ENCODE measurements at regions not wholly inside any gene's neighbourhood (a gene's known extent, or its start where the extent isn't known, plus 50 kb on each side); places are given as distances from the start of the nearest gene placed in this dataset.

GRCh38 chr5:125461641-125462072 is 715.2 kb upstream of the ZNF608 start:
- no TSS peak for BruUV-seq (replicated peaks)
- FAIRE-seq, result no peak
- DNase-seq (ENCODE audit: low spot score), result no peak
- H3K27ac ChIP-seq (ENCODE audit: extremely low read length, insufficient read depth, low read length), result no peak overlapping the region
- H3K4me1 ChIP-seq (ENCODE audit: insufficient read depth, low read length), result no peaks in the 10 kb centered on the region
- ChIA-PET POLR2A (no interaction called here), CTCF (ENCODE audit: low intra/inter-chr PET ratio, low total read pairs) (no interaction called here)
- H3K27me3 ChIP-seq (ENCODE audit: control insufficient read depth in 1 of 2, insufficient read depth in 2 of 2, low read length in 2 of 2), result no peaks in the 10 kb centered on the region
- H2AFZ ChIP-seq (ENCODE audit: low read length), result no peak overlapping the region
- peaks cover 34% of the 10 kb centered on the region for H3K9me3 ChIP-seq (ENCODE audit: low read length)
- intact Hi-C loops (cut with micrococcal nuclease; ENCODE audit: unreplicated experiment) (no loop called here), in situ Hi-C loops (cut with HindIII; ENCODE audit: extremely low pct_ligation_motif_present, low pct_unique_long_range_greater_than_20kb) (no loop called here)
- 0 out of 4 replicates have a peak, but pooled peaks of 1 of the 2 experiments have one; percentile 19 for TF ChIP-seq MAFK (conservative IDR thresholded peaks at IDR 0.05 in 1 of 2, IDR thresholded peaks at IDR 0.05 in 1 of 2; ENCODE audit: low read length in 2 of 2)
- no peak for TF ChIP-seq ZNF614 (CRISPR knock-in tag; IDR thresholded peaks at IDR 0.05; ENCODE audit: borderline replicate concordance)
- no peak overlapping the region for H3K4me3 ChIP-seq (replicated peaks in 1 of 3; ENCODE audit: insufficient read depth in 1 of 3, low read depth in 2 of 3, low read length in 3 of 3)
- H4K20me1 ChIP-seq (ENCODE audit: insufficient read depth, low read length), result no peaks in the 10 kb centered on the region
- H3K9ac ChIP-seq (ENCODE audit: insufficient read depth, low read depth, low read length), result no peak overlapping the region
- no peaks in the 10 kb centered on the region for H3K79me2 ChIP-seq (ENCODE audit: insufficient read depth, low read length)
- ATAC-seq, result no peak
- no peaks in the 10 kb centered on the region for H3K36me3 ChIP-seq (replicated peaks in 1 of 2; ENCODE audit: control insufficient read depth in 1 of 2, insufficient read depth in 2 of 2, low read length in 2 of 2)
- 3% methylated on average over 5 of the region's 5 CpGs for WGBS (ENCODE audit: low lambda C conversion rate)
- no peak overlapping the region for H3K4me2 ChIP-seq (ENCODE audit: low read depth, low read length)

GRCh38 chr5:125463466-125464092 is 717.1 kb upstream of the ZNF608 start:
- ChIA-PET POLR2A (no interaction called here), CTCF (ENCODE audit: low intra/inter-chr PET ratio, low total read pairs) (no interaction called here)
- ATAC-seq (no peak), DNase-seq (ENCODE audit: low spot score) (no peak), FAIRE-seq (no peak)
- Histone ChIP-seq H3K4me3 (replicated peaks in 1 of 3; ENCODE audit: insufficient read depth in 1 of 3, low read depth in 2 of 3, low read length in 3 of 3) (no peak overlapping the region), H2AFZ (ENCODE audit: low read length) (no peak overlapping the region), H3K27ac (ENCODE audit: extremely low read length, insufficient read depth, low read length) (no peak overlapping the region), H3K9ac (ENCODE audit: insufficient read depth, low read depth, low read length) (no peak overlapping the region), H3K36me3 (replicated peaks in 1 of 2; ENCODE audit: control insufficient read depth in 1 of 2, insufficient read depth in 2 of 2, low read length in 2 of 2) (no peaks in the 10 kb centered on the region), H3K9me3 (ENCODE audit: low read length) (peaks cover 16% of the 10 kb centered on the region), H3K27me3 (ENCODE audit: control insufficient read depth in 1 of 2, insufficient read depth in 2 of 2, low read length in 2 of 2) (no peaks in the 10 kb centered on the region), H3K79me2 (ENCODE audit: insufficient read depth, low read length) (no peaks in the 10 kb centered on the region), H3K4me2 (ENCODE audit: low read depth, low read length) (no peak overlapping the region), H3K4me1 (ENCODE audit: insufficient read depth, low read length) (no peaks in the 10 kb centered on the region), H4K20me1 (ENCODE audit: insufficient read depth, low read length) (no peaks in the 10 kb centered on the region)
- in situ Hi-C loops (cut with HindIII; ENCODE audit: extremely low pct_ligation_motif_present, low pct_unique_long_range_greater_than_20kb) (no loop called here), intact Hi-C loops (cut with micrococcal nuclease; ENCODE audit: unreplicated experiment) (no loop called here)
- 4% methylated on average over 3 of the region's 3 CpGs for WGBS (ENCODE audit: low lambda C conversion rate)
- TF ChIP-seq SP2 (CRISPR knock-in tag; IDR thresholded peaks at IDR 0.05) (no peak), REL (CRISPR knock-in tag; conservative IDR thresholded peaks at IDR 0.05) (no peak), CC2D1A (CRISPR knock-in tag; IDR thresholded peaks at IDR 0.05) (no peak), ZNF780A (CRISPR knock-in tag; IDR thresholded peaks at IDR 0.05) (no peak), CBFB (CRISPR knock-in tag; IDR thresholded peaks at IDR 0.05) (no peak), ZNF569 (CRISPR knock-in tag; IDR thresholded peaks at IDR 0.05; ENCODE audit: borderline replicate concordance) (no peak), ZNF570 (CRISPR knock-in tag; IDR thresholded peaks at IDR 0.05; ENCODE audit: borderline replicate concordance) (no peak), PCBP1 (IDR thresholded peaks at IDR 0.05; ENCODE audit: borderline replicate concordance, low read depth, low read length) (no peak), ARID2 (CRISPR knock-in tag; IDR thresholded peaks at IDR 0.05; ENCODE audit: borderline replicate concordance) (no peak), PHF21A (CRISPR knock-in tag; IDR thresholded peaks at IDR 0.05) (no peak), SP4 (CRISPR knock-in tag; IDR thresholded peaks at IDR 0.05) (no peak), ZNF3 (CRISPR knock-in tag; IDR thresholded peaks at IDR 0.05) (no peak), ZNF143 (CRISPR knock-in tag; IDR thresholded peaks at IDR 0.05) (no peak), SMAD3 (CRISPR knock-in tag; IDR thresholded peaks at IDR 0.05) (no peak), PCBP2 (optimal IDR thresholded peaks at IDR 0.05; ENCODE audit: low read depth, low read length, poor library complexity, severe bottlenecking) (no peak)
- no TSS peak for BruUV-seq (replicated peaks)

Measured in HepG2 (cell line).